ENCODE measurements at regions not wholly inside any gene's neighbourhood (a gene's known extent, or its start where the extent isn't known, plus 50 kb on each side); places are given as distances from the start of the nearest gene placed in this dataset.
"Not testable (repeated sequence)": the region's sequence is repeated elsewhere in the genome, so short reads cannot be mapped to it uniquely, and the experiment has no call there.

DNA sequence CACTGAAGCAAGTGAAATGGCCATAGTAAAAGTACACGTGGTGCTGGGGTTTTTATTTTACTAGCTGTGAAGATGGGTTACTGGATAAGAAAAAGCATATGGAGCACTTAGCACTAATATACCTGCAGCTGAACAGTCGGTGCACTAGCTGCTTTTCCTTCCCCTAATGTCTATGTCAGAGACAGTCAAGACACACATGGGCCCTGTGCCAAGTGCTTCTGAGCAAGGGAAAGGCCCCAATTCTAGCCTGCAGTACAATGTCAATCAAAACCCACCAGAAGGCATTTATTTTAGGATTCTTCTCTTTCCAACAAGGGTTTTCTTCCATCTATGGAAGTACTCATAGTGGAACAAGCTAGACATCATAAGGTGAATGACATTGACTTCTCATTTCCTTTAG is 716.7 kb downstream of the CCSER2 start:
- no peak for DNase-seq

DNA sequence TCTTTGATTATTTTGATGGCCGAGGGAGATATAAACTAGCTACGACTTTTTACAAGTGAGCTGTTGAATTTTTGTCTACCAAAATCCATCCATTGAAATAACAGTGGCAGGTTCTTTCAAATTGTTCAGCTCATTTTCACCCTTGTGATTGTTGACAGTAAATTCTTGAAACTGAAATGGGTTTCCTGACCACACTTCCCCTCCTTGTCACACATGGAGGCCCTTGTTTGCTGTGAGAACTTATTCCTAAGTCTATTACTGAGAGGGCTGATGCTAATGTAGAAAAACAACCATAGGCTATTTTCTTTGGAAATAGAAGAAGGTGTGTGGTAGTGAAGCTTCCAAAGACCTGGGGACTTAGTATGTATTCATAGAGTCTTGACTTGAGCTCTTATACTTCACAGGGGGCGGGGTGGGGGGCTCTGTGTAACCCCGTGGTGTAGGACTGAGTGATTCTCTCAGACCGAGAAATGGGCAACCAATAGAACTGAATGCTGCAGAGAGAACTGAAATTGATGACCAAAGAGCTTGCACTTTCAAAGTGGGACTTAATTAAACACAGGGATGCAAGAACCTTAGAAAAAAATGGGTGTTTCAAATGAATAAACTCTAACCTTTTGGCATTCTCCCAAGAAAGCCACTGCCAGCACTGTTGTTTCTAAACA is 718.9 kb downstream of the CCSER2 start:
- no peak for DNase-seq

GRCh38 chr10:85047979-85048378 is 719.6 kb downstream of the CCSER2 start:
- no peak for DNase-seq

- no peak for DNase-seq
Observed at GRCh38 chr10:85048644-85049043, 720.3 kb downstream of the CCSER2 start.

GRCh38 chr10:85060944-85061343 is 732.6 kb downstream of the CCSER2 start:
- DNase-seq: no peak

- no peak for DNase-seq
Observed at GRCh38 chr10:85061401-85061800, 733.0 kb downstream of the CCSER2 start.

GRCh38 chr10:85067955-85068354 is 739.6 kb downstream of the CCSER2 start:
- DNase-seq: no peak

DNA sequence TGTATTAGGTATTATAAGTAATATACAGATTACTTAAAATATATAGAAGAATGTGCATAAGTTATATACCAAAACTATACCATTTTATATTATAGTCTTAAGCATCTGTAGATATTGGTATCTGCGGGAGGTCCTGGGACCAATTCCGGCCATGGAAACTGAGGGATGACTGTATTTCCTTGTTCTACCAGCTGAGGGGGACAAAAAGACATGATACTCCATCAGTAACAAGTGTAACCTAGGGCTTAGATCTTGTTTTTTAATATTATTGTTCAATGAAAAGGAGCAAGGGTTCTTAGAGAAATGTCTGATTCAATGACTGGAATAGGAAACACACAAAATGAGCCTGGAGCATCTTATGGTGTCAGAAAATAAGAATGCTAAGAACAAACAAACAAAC is 752.5 kb downstream of the CCSER2 start:
- no peak for DNase-seq

DNA sequence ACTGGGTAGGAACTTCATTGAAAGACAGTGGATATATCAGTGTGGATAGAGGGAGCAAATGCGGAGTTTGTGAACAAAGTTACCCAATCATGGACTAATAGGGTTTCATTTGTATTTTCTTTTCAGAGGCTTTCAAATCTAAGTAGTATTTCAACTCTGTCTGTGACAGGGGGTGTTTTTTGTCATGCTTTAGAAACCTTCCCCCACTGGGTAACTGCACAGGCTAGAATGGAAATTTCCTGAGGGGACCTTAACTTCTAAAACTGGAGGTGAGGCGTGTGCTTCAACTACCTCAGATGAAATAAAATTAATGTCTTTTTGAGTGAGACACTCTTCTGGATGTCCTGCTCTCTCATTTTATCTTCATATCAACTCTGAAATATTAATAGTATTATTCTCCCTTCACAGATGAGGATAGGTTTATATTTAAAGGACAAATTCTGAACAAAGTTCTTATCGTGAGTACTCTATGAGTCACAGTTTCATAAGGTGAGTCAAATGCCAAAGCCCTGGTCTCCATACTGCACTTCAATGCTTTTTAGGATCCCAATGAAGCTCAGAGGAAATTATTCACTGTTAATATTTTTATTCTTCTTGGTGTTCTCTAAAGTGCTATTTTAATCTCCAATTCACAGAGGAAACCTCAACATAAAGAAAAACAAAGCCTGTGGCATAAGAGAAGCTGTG is 770.6 kb downstream of the CCSER2 start:
- no peak for DNase-seq

DNA sequence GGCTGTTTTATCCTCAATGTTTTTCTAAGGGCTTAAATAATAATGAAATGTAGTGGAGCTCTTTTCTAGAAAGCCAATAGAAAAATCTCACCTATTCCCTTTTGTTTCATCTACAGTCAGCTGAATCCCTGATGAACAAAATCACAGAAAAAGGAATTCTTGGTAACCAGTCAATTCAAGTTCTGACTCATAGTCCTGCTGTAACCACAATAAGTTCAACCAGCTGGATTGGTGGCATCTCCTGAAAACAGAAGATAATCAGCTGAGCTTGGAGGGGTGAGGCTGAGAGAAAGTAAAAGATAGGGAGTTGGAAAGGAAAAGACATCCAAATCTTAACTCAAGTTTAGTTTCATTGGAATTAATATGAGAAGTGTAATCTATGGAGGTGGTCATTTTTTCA is 772.1 kb downstream of the CCSER2 start:
- no peak for DNase-seq

DNA sequence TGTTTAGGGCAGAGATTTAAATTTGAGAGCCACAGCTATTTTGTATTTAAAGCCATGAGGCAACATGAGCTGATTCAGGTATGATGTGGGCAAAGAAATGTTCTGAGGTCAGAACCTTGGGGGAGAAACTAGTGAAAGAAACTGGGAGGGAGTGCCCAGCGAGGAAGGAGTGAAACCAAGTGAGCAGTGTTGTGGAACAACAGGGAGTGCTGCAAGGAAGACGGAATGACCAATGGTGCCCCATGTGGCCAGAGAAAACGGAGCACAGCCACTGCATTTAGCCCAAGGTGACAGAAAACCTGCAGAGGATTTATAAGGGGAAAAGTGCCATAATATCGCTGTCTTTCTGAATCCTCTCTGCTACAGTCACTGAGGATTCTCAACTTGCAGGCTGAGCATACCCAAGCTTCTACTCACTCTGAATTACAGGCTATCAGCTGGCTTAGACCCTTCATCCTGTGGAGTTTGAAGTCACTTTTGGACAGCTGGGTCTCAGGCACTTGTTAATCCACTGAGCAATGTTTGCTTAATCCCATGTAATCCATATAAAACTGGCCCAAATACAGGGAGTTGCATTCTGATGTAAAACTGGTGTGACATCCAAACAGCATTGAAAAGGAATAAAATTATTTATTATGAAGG is 777.3 kb downstream of the CCSER2 start:
- no peak for DNase-seq

- no peak for DNase-seq
Observed at GRCh38 chr10:85111271-85111670, 782.9 kb downstream of the CCSER2 start.

- no peak for DNase-seq
Observed at GRCh38 chr10:85124603-85125051, 796.2 kb downstream of the CCSER2 start.

- no peak for DNase-seq
Observed at GRCh38 chr10:85137253-85137652, 808.9 kb downstream of the CCSER2 start.

- no peak for DNase-seq
Observed at GRCh38 chr10:85138046-85138445, 809.7 kb downstream of the CCSER2 start.

DNA sequence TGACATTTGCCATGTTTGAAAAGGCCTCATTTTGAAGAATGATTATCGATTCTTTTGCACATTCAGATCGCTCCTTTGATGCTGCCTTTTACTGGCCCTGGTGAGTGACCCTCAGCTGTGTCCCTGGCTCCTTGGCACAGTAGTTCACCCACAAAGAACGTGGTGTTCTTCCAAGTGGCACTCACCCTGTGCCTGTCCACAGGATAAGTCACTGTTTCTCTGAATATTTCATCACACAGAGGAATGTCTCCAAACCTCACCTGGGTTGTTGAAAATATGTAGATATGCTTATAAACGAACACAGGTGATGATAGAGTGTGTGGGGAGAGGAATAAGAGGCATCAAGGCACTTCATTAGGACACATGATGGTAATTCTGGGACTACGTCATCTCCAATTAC is 810.7 kb downstream of the CCSER2 start:
- no peak for DNase-seq

DNA sequence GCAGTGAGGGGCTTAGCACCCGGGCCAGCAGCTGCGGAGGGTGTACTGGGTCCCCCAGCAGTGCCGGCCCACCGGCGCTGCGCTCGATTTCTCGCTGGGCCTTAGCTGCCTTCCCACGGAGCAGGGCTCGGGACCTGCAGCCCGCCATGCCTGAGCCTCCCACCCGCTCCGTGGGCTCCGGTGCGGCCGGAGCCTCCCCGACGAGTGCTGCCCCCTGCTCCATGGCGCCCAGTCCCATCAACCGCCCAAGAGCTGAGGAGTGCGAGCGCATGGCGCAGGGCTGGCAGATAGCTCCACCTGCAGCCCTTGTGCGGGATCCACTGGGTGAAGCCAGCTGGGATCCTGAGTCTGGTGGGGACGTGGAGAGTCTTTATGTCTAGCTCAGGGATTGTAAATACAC is 813.1 kb downstream of the CCSER2 start:
- not testable (repeated sequence) for DNase-seq

DNA sequence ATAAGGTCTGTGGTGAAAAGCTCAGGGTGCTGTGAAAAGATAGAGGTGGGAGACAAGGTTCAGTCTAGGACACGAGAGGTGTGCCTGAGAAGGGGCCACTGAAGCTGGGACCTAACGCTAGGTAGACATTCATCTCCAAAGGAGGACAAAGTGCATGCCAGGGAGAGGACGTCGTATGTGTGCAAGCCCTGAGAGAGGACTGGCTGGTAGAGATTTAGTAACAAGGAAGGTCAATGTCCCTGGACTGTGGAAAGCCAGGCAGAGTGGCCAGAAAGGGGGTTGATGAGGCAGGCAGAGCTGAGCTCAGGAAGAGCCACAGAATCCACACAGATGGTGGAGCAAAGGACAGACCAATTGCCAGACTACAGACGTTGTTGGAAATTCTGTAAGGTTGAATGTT is 817.6 kb downstream of the CCSER2 start:
- no peak for DNase-seq

- no peak for DNase-seq
Observed at GRCh38 chr10:85147346-85148250, 819.2 kb downstream of the CCSER2 start.

DNA sequence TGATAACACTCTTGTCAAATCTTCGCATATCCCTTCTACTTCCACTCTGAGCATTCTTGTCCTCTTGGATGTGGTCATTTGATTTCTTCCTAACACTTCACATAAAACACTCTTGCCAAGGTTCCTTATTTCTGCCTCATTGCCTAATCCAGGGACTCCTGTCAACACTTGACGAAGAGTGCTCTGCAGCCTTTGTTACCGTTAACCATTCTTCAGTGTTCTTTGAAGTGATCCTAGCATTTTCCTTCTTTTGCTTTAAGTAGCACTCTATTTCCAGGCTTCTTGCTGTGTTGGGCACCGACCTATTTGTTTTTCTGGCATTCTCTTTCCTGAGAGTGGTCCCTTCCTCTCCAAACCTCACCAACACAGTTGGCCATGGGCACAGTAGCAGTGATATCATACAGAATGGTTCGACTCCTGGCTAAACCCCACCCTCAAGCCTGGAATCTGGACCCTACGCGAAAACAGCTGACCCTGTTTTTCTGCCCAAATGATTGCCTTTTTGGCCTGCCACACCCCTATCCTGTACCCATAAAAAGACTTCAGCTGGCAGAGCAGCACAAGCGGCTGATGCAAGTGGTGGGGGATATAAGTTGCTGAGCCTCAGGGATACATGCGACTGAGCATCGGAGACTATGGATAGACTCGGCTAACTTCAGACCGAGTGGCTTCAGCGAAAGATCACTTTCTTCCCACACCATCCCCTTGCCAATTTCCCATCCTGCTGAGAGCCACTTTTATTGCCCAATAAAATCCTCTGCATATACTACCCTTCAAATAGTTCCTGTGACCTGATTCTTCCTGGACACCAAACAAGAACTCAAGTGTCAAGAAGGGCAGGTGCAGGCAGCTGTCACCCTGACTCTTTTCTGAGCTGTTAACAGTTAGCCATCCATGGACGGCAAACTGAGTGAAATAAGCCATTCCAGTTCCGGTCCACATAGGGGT is 820.6 kb downstream of the CCSER2 start:
- DNase-seq: no peak

DNA sequence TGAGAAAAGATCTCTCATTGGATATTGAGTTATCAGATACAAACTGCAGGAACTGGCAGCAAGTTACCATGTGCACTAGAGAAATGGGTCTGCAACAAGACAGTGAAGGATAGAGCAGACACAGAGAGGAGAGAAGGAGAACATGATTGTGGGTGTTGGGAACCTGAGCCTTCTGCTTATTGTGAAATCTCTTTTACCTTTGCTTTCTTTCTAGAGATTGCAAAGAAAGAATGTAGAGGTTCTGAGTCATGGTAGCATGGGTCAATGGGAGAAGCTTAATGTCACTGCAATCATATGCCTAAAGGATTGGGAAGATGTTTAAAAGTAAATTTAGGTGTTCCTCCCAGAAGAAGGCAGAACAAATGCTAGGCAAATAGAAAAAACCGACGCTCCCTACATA is 821.4 kb downstream of the CCSER2 start:
- DNase-seq: no peak

- no peak for DNase-seq
Observed at GRCh38 chr10:85151506-85151905, 823.1 kb downstream of the CCSER2 start.

Measured in NCI-H748 treated with DMSO at 0.1 percent for 48 hours (cell line).